Prostate gland (tissue), 2 donors: ENCODE measurements at regions not wholly inside any gene's neighbourhood (a gene's known extent, or its start where the extent isn't known, plus 50 kb on each side); places are given as distances from the start of the nearest gene placed in this dataset.

Source experiments
- CTCF ChIP-seq, 4 experiments: fragments of 200-600 bp in 2 of 4; fragments of 450-650 bp in 2 of 4; sonication (generic) in 2 of 4; IDR thresholded peaks; 1 replicate in 3 of 4; 2 replicates in 1 of 4; pipeline ENCODE4 v1.5.1; 2016 to 2019; ENCODE audit warnings: antibody characterized with exemption in 4 of 4, mild to moderate bottlenecking in 2 of 4, moderate library complexity in 2 of 4
- POLR2A ChIP-seq: fragments of 450-650 bp; IDR thresholded peaks from one replicate; pipeline ENCODE4 v1.6.1; 2016; ENCODE audit warnings: antibody characterized with exemption, mild to moderate bottlenecking

- TF ChIP-seq POLR2A (no peak), CTCF (IDR thresholded peaks at IDR 0.05) (no peak)
These were observed 289.7 kb downstream of the DKK2 start for GRCh38 chr4:106746451-106746850.
